WTC11 (cell line): ENCODE measurements at regions not wholly inside any gene's neighbourhood (a gene's known extent, or its start where the extent isn't known, plus 50 kb on each side); places are given as distances from the start of the nearest gene placed in this dataset.

Experiments used
- ATAC-seq: fragments of 200-7000 bp; cut with Tn5 transposase; 2 replicates; pipeline ENCODE4 v1.10.0; 2021; ENCODE audit warnings: mild to moderate bottlenecking, moderate library complexity
- CTCF ChIA-PET: fragments of 300-600 bp; sonication (Branson Sonifier 250); formaldehyde crosslinking; loops from one replicate; lab custom pipeline; 2021; ENCODE audit warnings: antibody characterized with exemption; lab: Charles Lee
- POLR2A ChIA-PET: fragments of 350-600 bp; sonication (Branson Sonifier 250); formaldehyde crosslinking; loops from one replicate; lab custom pipeline; 2021; ENCODE audit warnings: antibody characterized with exemption; lab: Charles Lee
- DNase-seq: peaks from one replicate; pipeline ENCODE4 v3.0.0; 2021; ENCODE audit warnings: low spot score
- H3K27ac Mint-ChIP-seq: 2 replicates; pipeline ENCODE4 v1.8.0; 2021; ENCODE audit warnings: mixed read lengths
- H3K27me3 Mint-ChIP-seq: 2 replicates; pipeline ENCODE4 v1.8.0; 2021; ENCODE audit warnings: low read depth, mild to moderate bottlenecking, moderate library complexity, mixed read lengths
- H3K36me3 Mint-ChIP-seq: 2 replicates; pipeline ENCODE4 v1.8.0; 2021; ENCODE audit warnings: mixed read lengths
- H3K4me1 Mint-ChIP-seq: 2 replicates; pipeline ENCODE4 v1.8.0; 2022; ENCODE audit warnings: mixed read lengths
- H3K4me3 Mint-ChIP-seq: 2 replicates; pipeline ENCODE4 v1.8.0; 2021; ENCODE audit warnings: mild to moderate bottlenecking, moderate library complexity, mixed read lengths
- H3K9me3 Mint-ChIP-seq: 2 replicates; pipeline ENCODE4 v1.8.0; 2021; ENCODE audit warnings: mixed read lengths
- ATF2 ChIP-seq: sonication (generic); formaldehyde crosslinking; IDR thresholded peaks from 2 replicates; pipeline ENCODE4 v1.8.1; 2022; ENCODE audit warnings: low read depth, missing genetic modification reagents, borderline replicate concordance
- ATF6 ChIP-seq: sonication (generic); formaldehyde crosslinking; IDR thresholded peaks from 2 replicates; pipeline ENCODE4 v1.8.1; 2023; ENCODE audit warnings: mild to moderate bottlenecking, missing genetic modification reagents
- CBFB ChIP-seq: sonication (generic); formaldehyde crosslinking; IDR thresholded peaks from 2 replicates; pipeline ENCODE4 v1.8.1; 2022; ENCODE audit warnings: mild to moderate bottlenecking, low read depth, missing genetic modification reagents
- CDX4 ChIP-seq: fragments of 250-450 bp; sonication (Bioruptor Pico); IDR thresholded peaks from 2 replicates; pipeline ENCODE4 v1.9.0; 2021; ENCODE audit warnings: moderate library complexity, mild to moderate bottlenecking, inconsistent platforms, borderline replicate concordance
- CREM ChIP-seq: sonication (generic); formaldehyde crosslinking; IDR thresholded peaks from 2 replicates; pipeline ENCODE4 v1.8.1; 2022; ENCODE audit warnings: mild to moderate bottlenecking, missing genetic modification reagents, moderate library complexity
- CTCF ChIP-seq: fragments of 200-600 bp; IDR thresholded peaks from 2 replicates; pipeline ENCODE4 v1.8.0; 2022; ENCODE audit warnings: antibody characterized with exemption
- E2F5 ChIP-seq: sonication (generic); formaldehyde crosslinking; IDR thresholded peaks from 2 replicates; pipeline ENCODE4 v1.8.1; 2022; ENCODE audit warnings: mild to moderate bottlenecking, moderate library complexity, missing genetic modification reagents
- ELF4 ChIP-seq: sonication (generic); formaldehyde crosslinking; IDR thresholded peaks from 2 replicates; pipeline ENCODE4 v1.8.1; 2022; ENCODE audit warnings: low read depth, mild to moderate bottlenecking, moderate library complexity, missing genetic modification reagents
- FOXJ3 ChIP-seq: sonication (generic); formaldehyde crosslinking; IDR thresholded peaks from 2 replicates; pipeline ENCODE4 v1.9.0; 2021; ENCODE audit warnings: missing genetic modification reagents, mild to moderate bottlenecking, borderline replicate concordance
- FOXK1 ChIP-seq: sonication (generic); formaldehyde crosslinking; IDR thresholded peaks from 2 replicates; pipeline ENCODE4 v1.8.0; 2022; ENCODE audit warnings: mild to moderate bottlenecking, moderate library complexity, missing genetic modification reagents
- GRHL2 ChIP-seq: fragments of 250-450 bp; sonication (Bioruptor Pico); IDR thresholded peaks from 2 replicates; pipeline ENCODE4 v1.8.0; 2022; ENCODE audit warnings: mild to moderate bottlenecking, moderate library complexity; ENCODE audit not compliant: insufficient replicate concordance, severe bottlenecking
- MXD4 ChIP-seq: fragments of 250-450 bp; sonication (Bioruptor Pico); IDR thresholded peaks from 2 replicates; pipeline ENCODE4 v1.8.0; 2021; ENCODE audit warnings: mild to moderate bottlenecking, moderate library complexity, borderline replicate concordance
- NFYB ChIP-seq: sonication (generic); formaldehyde crosslinking; conservative IDR thresholded peaks from 2 replicates; pipeline ENCODE4 v1.8.0; 2022; ENCODE audit warnings: low read depth, missing genetic modification reagents
- NR1H2 ChIP-seq: sonication (generic); formaldehyde crosslinking; IDR thresholded peaks from 2 replicates; pipeline ENCODE4 v1.9.0; 2021; ENCODE audit warnings: mild to moderate bottlenecking, moderate library complexity, missing genetic modification reagents
- RELA ChIP-seq: sonication (generic); formaldehyde crosslinking; IDR thresholded peaks from 2 replicates; pipeline ENCODE4 v1.8.1; 2022; ENCODE audit warnings: missing genetic modification reagents, mild to moderate bottlenecking, borderline replicate concordance
- SMAD3 ChIP-seq: sonication (generic); formaldehyde crosslinking; IDR thresholded peaks from 2 replicates; pipeline ENCODE4 v1.8.0; 2022; ENCODE audit warnings: missing genetic modification reagents, mild to moderate bottlenecking, borderline replicate concordance
- SOX15 ChIP-seq: fragments of 250-450 bp; sonication (Bioruptor Pico); IDR thresholded peaks from 2 replicates; pipeline ENCODE4 v1.9.0; 2021; ENCODE audit warnings: mild to moderate bottlenecking
- TCF7 ChIP-seq: sonication (generic); formaldehyde crosslinking; IDR thresholded peaks from 2 replicates; pipeline ENCODE4 v1.8.0; 2022; ENCODE audit warnings: mild to moderate bottlenecking, low read depth, missing genetic modification reagents, moderate library complexity
- TEAD1 ChIP-seq: sonication (generic); formaldehyde crosslinking; IDR thresholded peaks from 2 replicates; pipeline ENCODE4 v1.8.0; 2022; ENCODE audit warnings: mild to moderate bottlenecking, missing genetic modification reagents
- ZMAT4 ChIP-seq: fragments of 250-450 bp; sonication (Bioruptor Pico); IDR thresholded peaks from 2 replicates; pipeline ENCODE4 v1.9.0; 2021; ENCODE audit warnings: mild to moderate bottlenecking
- ZNF263 ChIP-seq: sonication (generic); formaldehyde crosslinking; IDR thresholded peaks from 2 replicates; pipeline ENCODE4 v1.8.1; 2022; ENCODE audit warnings: low read depth, mild to moderate bottlenecking, moderate library complexity, missing genetic modification reagents
- ZNF425 ChIP-seq: fragments of 250-450 bp; sonication (Bioruptor Pico); conservative IDR thresholded peaks from 2 replicates; pipeline ENCODE4 v1.9.0; 2021; ENCODE audit warnings: mild to moderate bottlenecking
- ZNF512 ChIP-seq: sonication (generic); formaldehyde crosslinking; IDR thresholded peaks from 2 replicates; pipeline ENCODE4 v1.8.1; 2022; ENCODE audit warnings: missing genetic modification reagents, borderline replicate concordance
- ZNF671 ChIP-seq: fragments of 250-450 bp; sonication (Bioruptor Pico); IDR thresholded peaks from 2 replicates; pipeline ENCODE4 v1.8.0; 2021; ENCODE audit warnings: mild to moderate bottlenecking

- peaks cover 12% of the 10 kb centered on the region for H3K9me3 Mint-ChIP-seq
- TF ChIP-seq FOXJ3 (CRISPR knock-in tag) (no peak), GRHL2 (CRISPR knock-in tag) (no peak), CREM (CRISPR knock-in tag) (no peak), MXD4 (CRISPR knock-in tag) (no peak), ELF4 (CRISPR knock-in tag) (no peak), FOXK1 (CRISPR knock-in tag) (no peak), SMAD3 (CRISPR knock-in tag) (no peak), E2F5 (no peak), ATF2 (CRISPR knock-in tag) (no peak), ZMAT4 (CRISPR knock-in tag) (no peak), CBFB (CRISPR knock-in tag) (no peak), NFYB (CRISPR knock-in tag) (no peak)
- H3K36me3 Mint-ChIP-seq, result no peaks in the 10 kb centered on the region
- H3K4me3 Mint-ChIP-seq, result no peak overlapping the region
- H3K27me3 Mint-ChIP-seq, result no peaks in the 10 kb centered on the region
- DNase-seq (no peak), ATAC-seq (no peak)
- no peak overlapping the region for H3K27ac Mint-ChIP-seq
- no peaks in the 10 kb centered on the region for H3K4me1 Mint-ChIP-seq
- ChIA-PET CTCF (no interaction called here), POLR2A (no interaction called here)
These were observed 579.2 kb upstream of the MGMT start for GRCh38 chr10:128887856-128888255.

GRCh38 chr10:128892005-128892404, 575.0 kb upstream of the MGMT start:
- Mint-ChIP-seq H3K27me3 (no peaks in the 10 kb centered on the region), H3K9me3 (peaks cover 16% of the 10 kb centered on the region), H3K4me1 (peaks cover 3% of the 10 kb centered on the region), H3K4me3 (no peak overlapping the region), H3K27ac (no peak overlapping the region), H3K36me3 (no peaks in the 10 kb centered on the region)
- DNase-seq (no peak), ATAC-seq (no peak)
- CTCF ChIA-PET, result interaction anchor here (0.5 kb wide), 1 partner anchor 402 kb away, joined by 3 read pairs; no protein-coding TSS in a partner anchor
- POLR2A ChIA-PET, result no interaction called here
- no peak for TF ChIP-seq NR1H2 (CRISPR knock-in tag)
- no peak for TF ChIP-seq RELA (CRISPR knock-in tag)
- TF ChIP-seq SOX15 (CRISPR knock-in tag), result no peak
- TF ChIP-seq ATF6 (CRISPR knock-in tag), result no peak
- TF ChIP-seq CREM (CRISPR knock-in tag), result no peak
- no peak for TF ChIP-seq ZNF425 (CRISPR knock-in tag)
- no peak for TF ChIP-seq ZNF671 (CRISPR knock-in tag)
- no peak for TF ChIP-seq CDX4 (CRISPR knock-in tag)
- no peak for TF ChIP-seq TEAD1 (CRISPR knock-in tag)
- no peak for TF ChIP-seq TCF7 (CRISPR knock-in tag)
- TF ChIP-seq ZNF512 (CRISPR knock-in tag), result no peak
- TF ChIP-seq ZNF263 (CRISPR knock-in tag), result no peak
- TF ChIP-seq CTCF, result no peak
